ENCODE measurements at regions not wholly inside any gene's neighbourhood (a gene's known extent, or its start where the extent isn't known, plus 50 kb on each side); places are given as distances from the start of the nearest gene placed in this dataset.

- TF ChIP-seq ZZZ3 (IDR thresholded peaks at IDR 0.05) = no peak
- no peak for TF ChIP-seq POLR2AphosphoS5 (IDR thresholded peaks at IDR 0.05; ENCODE audit: control insufficient read depth, insufficient read depth, low read depth, low read length)
- TF ChIP-seq ERF (CRISPR knock-in tag; IDR thresholded peaks at IDR 0.05) = no peak
- TF ChIP-seq ZBTB49 (CRISPR knock-in tag; IDR thresholded peaks at IDR 0.05; ENCODE audit: borderline replicate concordance) = no peak
- TF ChIP-seq, protein P1, sequence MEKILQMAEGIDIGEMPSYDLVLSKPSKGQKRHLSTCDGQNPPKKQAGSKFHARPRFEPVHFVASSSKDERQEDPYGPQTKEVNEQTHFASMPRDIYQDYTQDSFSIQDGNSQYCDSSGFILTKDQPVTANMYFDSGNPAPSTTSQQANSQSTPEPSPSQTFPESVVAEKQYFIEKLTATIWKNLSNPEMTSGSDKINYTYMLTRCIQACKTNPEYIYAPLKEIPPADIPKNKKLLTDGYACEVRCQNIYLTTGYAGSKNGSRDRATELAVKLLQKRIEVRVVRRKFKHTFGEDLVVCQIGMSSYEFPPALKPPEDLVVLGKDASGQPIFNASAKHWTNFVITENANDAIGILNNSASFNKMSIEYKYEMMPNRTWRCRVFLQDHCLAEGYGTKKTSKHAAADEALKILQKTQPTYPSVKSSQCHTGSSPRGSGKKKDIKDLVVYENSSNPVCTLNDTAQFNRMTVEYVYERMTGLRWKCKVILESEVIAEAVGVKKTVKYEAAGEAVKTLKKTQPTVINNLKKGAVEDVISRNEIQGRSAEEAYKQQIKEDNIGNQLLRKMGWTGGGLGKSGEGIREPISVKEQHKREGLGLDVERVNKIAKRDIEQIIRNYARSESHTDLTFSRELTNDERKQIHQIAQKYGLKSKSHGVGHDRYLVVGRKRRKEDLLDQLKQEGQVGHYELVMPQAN (IDR thresholded peaks at IDR 0.05; ENCODE audit: borderline replicate concordance) = no peak
These were observed 175.8 kb upstream of the PDE5A start for GRCh38 chr4:119804404-119804803.

Data from K562 (cell line).